Activated CD4-positive, alpha-beta T cell treated with anti-CD3 and anti-CD28 coated beads, Interleukin-2, amount 50 U/mL, for 1 hour (primary cell): ENCODE measurements at regions not wholly inside any gene's neighbourhood (a gene's known extent, or its start where the extent isn't known, plus 50 kb on each side); places are given as distances from the start of the nearest gene placed in this dataset.

ENCODE experiments used
- DNase-seq: peaks from one replicate; pipeline ENCODE4 v3.0.0-alpha.2; 2020

DNA sequence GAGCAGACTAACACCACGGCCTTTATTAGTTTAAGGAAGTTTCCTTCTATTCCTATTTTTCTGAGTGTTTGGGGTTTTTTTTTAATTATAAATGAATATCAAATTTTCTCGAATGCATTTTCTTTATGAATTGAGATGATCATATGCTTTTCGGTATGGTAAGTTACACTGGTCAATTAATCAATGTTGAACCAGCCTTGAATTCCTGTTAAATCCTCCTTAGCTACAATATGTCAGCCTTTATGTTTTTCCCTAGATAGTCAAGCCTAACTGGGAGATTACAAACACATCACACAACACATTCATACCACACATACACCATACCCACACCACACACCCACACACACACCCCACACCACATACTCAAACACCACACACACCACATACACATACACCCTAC is 247.6 kb downstream of the BRD1 start:
- no peak for DNase-seq

DNA sequence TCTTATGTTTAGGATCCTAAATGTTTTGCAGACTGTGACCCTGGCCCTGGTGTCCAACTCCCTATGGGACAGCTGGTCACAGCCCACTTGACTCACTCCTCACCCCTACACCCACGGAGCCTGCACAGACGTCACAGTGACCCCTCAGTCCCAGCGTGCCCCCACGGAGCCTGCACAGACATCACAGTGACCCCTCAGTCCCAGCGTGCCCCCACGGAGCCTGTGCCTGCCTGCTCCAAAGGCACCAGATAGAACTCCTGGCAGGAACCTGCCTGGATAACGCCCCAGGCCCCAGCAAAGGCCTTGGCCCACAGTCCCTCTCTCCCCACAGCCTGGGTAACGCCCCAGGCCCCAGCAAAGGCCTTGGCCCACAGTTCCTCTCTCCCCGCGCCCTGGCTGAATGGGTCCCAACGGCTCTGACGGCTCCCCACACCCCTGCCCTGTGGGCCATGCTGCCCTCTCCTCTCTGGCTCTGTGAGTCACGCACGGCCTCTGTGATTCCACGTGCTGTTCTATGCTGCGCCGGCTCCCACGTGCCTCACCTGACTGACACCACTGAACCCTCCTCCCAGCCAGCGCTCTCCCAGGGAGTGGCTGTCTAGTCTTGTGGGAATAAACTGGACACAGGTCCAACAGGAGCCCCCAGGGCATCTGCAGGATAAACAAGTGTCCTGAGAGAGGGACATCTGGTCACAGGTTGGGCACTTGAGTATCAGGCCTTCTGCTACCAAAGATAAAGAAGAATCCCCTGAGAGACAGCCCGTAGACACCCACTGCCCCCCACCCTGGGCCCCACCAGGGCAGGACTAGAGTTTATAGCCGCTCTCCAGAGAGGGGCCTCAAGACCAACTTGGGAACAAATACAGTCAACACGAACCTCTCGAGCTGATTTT is 250.3 kb downstream of the BRD1 start:
- no peak for DNase-seq

- DNase-seq, result no peak
These were observed 251.2 kb downstream of the BRD1 start for GRCh38 chr22:49576241-49577141.

- no peak for DNase-seq
These were observed 252.0 kb downstream of the BRD1 start for GRCh38 chr22:49575703-49576081.

DNA sequence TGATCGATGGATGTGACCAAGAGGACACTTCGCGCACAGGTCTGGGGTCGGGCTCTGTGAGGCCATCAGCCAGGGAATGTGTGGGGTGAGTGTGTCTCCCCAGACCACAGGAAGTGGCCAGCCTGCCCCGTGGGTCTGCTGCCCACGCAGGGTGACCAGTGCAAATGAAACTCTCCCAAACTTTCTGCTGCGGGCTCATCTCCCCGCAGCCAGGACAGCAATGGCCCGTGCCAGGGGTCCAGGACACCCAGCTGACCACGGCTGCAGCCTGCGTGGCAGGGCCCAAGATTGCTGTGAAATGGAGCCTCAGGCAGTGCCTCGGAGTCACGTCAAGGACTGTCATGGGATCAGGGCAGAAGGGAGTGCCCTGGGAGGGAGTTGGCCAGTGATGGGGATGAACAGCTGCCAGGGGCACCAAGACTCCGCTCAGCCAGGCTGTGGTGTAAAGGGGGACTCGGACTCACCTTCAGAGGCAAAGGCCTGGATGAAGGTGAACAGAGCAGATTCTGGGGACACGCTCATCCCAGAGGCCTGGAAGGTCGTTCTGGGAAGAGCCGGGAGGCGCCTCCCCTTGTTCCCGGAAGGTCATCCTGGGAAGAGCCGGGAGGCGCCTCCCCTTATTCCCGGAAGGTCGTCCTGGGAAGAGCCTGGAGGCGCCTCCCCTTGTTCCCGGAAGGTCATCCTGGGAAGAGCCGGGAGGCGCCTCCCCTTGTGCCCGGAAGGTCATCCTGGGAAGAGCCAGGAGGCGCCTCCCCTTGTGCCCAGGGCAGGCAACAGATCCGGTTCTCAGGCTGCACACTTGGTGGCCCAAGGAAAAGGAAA is 252.6 kb downstream of the BRD1 start:
- no peak for DNase-seq

DNA sequence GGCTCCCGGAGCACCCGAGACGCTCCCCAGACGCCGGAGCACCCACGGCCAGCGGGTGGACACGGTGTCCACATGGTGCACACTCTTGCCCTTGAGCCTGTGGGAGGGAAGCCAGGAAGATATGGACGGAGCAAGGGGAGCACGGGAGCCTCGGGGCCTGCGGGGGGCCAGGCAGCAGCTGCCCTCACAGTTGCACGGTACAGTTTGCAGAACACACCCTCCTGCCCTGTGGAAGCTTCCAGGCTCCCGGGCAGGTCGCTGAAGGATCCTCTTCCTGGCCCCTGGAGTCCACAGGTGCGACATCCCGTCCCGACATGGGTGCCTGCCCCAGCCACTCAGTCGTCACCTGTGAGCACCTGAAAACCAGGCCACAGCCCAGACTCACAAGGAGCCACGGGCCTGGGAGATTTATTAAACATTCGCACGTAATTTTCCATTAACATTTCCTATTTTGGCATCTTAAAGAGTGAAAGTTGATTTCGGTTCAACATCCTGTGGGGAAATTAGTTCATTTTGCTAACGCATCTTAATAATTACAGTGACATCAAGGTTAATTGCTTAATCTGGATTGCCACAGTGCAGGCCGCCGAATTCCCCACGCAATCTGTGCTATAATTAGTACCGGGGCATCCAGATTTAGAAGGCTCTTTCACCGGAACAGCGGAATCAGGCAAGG is 253.3 kb downstream of the BRD1 start:
- no peak for DNase-seq

DNA sequence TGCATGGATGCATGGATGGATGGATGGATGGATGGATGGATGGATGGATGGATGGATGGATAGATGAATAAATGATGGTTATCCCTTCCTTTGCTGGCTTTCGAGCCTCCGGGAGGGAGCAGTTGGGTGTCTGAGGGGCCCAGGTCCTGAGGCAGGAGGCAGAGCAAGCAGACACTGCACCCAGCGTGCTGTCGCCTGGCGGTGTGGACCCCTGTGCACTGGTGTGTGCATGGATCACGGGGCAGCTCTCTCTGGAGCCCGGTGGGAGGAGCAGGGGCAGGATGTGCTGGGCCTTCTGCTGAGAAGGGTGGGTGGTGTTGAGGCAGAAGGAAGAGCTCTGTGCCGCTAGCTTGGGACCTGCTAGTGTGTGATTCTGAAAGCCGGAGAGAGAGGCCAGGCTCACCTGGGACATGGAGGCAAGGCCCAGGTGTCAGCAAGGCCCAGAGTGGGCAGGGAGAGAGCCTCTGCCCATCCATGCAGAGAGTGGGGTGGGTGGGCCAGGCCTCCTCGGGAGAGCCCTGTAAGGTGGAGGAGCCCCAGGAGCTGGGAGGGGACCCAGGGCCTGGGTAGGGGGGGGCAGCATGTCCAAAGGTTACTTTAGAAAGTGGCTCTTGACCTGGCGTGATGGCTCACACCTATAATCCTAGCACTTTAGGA is 254.4 kb downstream of the BRD1 start:
- no peak for DNase-seq

- DNase-seq, result no peak
These were observed 256.3 kb downstream of the BRD1 start for GRCh38 chr22:49571326-49571725.

- no peak for DNase-seq
These were observed 257.4 kb downstream of the BRD1 start for GRCh38 chr22:49570032-49570848.

GRCh38 chr22:49569286-49570031 is 258.2 kb downstream of the BRD1 start:
- no peak for DNase-seq

DNA sequence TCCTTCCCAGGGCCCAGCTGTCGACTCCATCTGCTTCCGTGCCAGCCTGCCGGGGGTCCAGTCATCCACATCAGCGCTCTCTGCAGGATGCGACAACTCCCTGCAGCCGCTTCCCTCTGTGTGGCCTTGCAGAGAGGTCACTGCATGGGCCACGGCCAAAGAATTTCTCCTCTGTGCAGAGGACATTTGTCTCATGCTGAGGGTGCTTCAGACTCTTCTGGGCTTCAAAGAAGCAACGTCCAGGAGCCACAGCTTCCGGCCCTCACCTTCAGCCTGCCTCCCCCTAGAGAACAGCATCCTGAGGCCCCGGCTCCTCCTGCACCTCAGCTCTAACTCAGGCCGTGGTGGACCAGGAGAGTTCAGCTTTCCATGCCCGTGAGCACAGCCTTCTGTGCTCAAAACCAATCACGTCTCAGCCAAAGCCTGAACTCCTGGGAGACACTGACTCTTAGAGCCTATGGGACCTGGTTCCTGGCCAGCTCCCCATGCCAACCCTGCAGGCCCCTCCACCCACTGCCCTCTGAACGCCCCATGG is 258.9 kb downstream of the BRD1 start:
- DNase-seq, result no peak

GRCh38 chr22:49567899-49568750 is 259.5 kb downstream of the BRD1 start:
- no peak for DNase-seq

DNA sequence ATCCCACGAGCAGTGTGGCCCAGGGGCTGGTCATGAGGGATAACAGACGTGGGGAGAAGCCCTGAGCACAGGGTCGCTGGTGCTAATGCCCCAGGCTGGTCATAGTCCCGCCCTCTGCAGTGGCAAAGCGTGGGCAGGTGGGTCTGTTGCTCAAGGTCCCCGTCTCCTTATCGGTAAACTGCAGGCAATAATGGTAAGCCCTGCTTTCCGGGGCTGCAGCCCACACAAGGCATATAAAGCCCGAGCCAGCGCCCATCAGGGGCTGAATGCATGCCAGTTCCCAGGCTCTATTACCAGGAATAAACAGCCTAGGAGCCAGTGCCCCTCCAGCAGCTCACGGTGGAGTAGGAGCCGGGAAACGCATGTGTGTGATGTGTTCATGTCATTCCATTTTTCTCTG is 261.0 kb downstream of the BRD1 start:
- no peak for DNase-seq

GRCh38 chr22:49566141-49566541 is 261.5 kb downstream of the BRD1 start:
- no peak for DNase-seq

DNA sequence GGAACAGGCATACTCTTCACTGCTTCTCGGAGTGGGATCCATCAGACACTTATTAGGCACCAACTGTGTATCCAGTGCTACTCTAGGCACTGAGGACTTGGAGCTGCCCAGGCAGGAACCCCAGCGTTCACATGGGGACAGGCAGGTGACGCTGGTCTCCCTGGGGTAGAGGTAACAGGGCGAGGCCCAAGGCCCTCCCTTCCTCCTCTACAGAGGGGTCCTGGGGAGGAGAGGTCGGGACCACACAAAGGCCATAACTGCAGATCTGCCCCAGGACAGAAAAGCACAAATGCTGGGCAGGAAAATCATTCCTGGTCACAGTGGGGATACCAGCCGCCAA is 262.2 kb downstream of the BRD1 start:
- no peak for DNase-seq

DNA sequence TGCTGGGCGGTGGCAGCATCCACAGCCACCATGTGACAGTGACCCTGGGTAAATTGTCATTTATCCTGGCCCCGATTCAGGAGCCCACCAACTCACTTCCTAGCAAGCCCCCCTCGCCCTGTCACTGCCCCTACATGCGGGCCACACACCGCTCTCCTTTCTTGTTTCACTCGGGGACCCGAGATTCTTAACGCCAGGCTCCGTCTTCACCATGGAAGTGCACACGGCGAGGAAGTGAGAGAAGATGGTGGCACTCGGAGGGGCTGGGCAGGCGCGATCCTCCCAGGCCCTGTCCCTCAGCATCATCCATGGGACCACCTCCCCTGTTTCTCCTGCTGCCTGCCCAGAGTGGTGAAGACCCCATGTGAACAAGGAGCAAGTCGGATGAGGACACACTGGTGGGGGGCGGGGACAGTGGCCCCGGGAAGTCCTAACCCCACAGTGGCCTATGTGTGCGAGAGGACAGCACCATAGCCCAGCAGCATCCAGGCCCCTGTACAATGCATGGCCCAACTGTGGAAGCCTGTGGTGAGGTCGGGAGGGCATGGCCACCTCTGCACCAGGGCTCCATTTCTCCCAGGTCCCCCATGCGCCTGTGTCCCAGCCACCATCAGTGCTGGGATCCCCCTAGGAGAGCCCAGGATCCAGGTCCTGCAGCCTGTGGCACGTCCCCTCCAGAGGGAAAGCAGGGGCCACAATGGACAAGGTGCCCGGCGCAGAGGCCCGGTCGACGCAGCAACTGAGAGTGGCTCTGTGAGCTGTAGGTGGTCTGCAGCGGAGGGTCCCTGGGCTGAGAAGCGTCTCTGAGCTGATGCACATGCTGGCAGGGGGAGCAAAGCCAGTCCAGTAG is 262.8 kb downstream of the BRD1 start:
- DNase-seq, result no peak

- DNase-seq, result no peak
These were observed 263.6 kb downstream of the BRD1 start for GRCh38 chr22:49564054-49564453.

- DNase-seq, result no peak
These were observed 264.9 kb downstream of the BRD1 start for GRCh38 chr22:49562685-49563249.
